GM18502 (cell line): ENCODE measurements at regions not wholly inside any gene's neighbourhood (a gene's known extent, or its start where the extent isn't known, plus 50 kb on each side); places are given as distances from the start of the nearest gene placed in this dataset.
"Not testable (repeated sequence)": the region's sequence is repeated elsewhere in the genome, so short reads cannot be mapped to it uniquely, and the experiment has no call there.

Experiments used
- ATAC-seq: cut with Tn5 transposase; IDR thresholded peaks from one replicate; pipeline ENCODE4 v1.9.1; 2021; ENCODE audit warnings: mild to moderate bottlenecking; ENCODE audit not compliant: unreplicated experiment, poor library complexity

DNA sequence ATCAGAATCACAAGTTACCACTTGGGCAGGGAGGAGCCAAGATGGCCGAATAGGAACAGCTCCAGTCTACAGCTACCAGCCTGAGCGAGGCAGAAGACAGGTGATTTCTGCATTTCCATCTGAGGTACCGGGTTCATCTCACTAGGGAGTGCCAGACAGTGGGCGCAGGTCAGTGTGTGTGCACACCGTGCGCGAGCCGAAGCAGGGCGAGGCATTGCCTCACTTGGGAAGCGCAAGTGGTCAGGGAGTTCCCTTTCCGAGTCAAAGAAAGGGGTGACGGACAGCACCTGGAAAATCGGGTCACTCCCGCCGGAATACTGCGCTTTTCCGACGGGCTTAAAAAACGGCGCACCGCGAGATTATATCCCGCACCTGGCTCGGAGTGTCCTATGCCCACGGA, 99.8 kb upstream of the PBX1 start:
- ATAC-seq = not testable (repeated sequence)

GRCh38 chr1:164466001-164466421, 93.0 kb upstream of the PBX1 start:
- no peak for ATAC-seq

GRCh38 chr1:164466429-164466828, 92.6 kb upstream of the PBX1 start:
- no peak for ATAC-seq

DNA sequence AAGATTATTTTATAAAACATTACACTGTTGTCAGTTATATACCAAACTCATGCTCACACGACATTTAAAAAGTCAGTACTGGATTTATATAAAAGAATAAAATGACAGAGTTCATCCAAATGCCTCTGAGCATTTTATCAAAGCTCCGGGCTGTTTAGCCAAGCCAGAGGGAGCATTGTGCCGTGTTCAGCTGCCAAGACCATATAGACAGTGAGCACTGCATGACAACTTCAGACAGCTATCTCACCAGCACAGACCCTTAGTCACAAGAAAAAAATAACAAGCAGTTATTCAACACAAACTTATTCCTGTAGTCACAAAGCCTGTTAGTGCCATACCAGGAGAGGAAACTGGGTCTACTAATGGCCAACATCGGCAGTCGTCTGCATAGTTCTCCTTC, 88.0 kb upstream of the PBX1 start:
- no peak for ATAC-seq

DNA sequence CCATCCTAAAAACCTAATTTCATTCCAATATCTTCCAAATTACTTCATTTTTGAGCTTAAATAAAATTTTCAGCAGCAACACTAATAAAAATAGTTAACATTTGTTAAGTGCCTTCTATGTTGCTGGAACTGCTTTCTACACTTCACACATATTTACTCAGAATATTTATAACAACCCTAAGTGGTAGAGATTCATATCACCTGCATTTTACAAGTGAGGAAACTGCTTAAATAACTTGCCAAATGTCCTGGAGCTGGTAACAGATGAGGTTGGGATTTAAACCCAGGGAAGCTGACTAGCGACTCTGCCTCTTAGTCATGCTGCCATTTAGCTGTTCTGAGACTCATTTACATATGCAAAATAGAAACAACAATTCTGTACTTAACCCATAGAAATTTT, 86.1 kb upstream of the PBX1 start:
- ATAC-seq = no peak

- ATAC-seq = no peak
Observed at GRCh38 chr1:164473544-164473943, 85.4 kb upstream of the PBX1 start.

- no peak for ATAC-seq
Observed at GRCh38 chr1:164475834-164476233, 83.2 kb upstream of the PBX1 start.

DNA sequence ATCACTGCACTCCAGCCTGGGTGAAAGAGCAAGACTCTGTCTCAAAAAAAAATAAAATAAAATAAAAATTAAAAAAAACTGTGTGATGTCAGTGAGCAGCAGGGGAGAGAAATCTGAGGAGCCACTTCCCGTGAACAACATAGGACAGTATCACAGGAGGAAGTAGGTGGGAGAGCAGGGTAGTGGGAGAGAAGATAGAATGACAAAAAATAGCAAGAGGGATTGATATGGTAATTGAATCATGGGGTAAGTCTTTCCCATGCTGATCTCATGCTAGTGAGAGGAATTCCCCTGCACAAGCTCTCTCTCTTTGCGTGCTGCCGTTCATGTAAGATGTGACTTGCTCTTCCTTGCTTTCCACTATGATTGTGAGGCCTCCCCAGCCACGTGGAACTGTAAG, 81.6 kb upstream of the PBX1 start:
- ATAC-seq = no peak

DNA sequence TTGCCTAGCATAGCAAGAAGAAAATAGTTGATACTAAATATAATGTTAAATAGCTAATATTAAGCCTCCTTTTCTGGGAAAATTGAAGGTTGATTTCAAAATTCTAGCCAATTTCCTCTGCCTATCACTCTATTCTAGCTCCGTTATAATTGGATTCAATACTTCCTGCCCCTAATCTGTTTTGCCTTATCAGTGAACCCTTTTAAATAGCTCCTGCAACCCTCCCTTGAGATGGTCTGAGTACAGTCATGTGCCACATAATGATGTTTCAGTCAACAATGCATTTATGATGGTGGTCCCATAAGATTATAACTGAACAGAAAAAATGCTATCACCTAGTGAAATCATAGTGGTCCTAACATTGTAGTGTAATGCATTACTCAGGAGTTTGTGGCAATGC, 79.7 kb upstream of the PBX1 start:
- no peak for ATAC-seq

- ATAC-seq = no peak
Observed at GRCh38 chr1:164480285-164480907, 78.6 kb upstream of the PBX1 start.

DNA sequence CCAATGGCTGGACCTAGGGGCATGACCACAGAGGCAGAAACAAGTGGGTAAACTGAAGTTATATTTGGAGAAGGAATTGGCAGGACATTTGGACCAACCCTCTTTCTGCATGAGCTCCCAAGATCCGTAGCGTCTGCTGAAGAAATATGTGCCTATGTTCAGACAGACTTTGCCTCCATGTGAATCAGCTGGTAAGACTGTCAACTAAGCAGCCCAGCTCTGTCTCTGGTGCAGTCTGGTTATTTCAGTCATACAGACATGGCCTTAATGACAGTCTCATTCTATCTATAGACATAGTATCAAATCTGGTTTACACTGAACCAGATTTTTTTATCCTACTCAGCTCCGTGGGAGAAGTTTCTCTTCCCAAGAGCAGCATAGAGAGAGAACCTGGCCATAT, 63.1 kb upstream of the PBX1 start:
- ATAC-seq = no peak

DNA sequence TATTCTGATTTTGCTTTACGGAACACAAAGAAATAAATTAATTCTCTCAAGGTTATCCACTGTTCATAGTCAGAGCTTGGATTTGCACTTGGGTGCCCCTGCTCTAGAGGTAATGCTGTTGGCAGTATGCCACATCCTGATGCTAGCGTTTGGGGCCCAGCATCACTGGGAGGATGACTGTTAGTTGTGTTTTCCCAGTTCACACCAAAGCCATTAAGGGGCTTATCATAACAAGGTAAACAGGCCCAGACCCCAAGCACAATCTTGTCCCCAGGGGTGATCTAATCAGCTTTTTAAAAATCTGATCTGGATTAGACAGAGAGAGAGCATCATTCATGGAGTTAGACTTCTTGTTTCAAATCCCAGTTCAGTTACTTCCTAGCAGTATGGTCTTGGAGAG, 60.2 kb upstream of the PBX1 start:
- ATAC-seq = no peak

- no peak for ATAC-seq
Observed at GRCh38 chr1:164504749-164505148, 54.2 kb upstream of the PBX1 start.
